ENCODE measurements at regions not wholly inside any gene's neighbourhood (a gene's known extent, or its start where the extent isn't known, plus 50 kb on each side); places are given as distances from the start of the nearest gene placed in this dataset.
A peak's percentile ranks its signal among the peaks of the same experiment; 100 is the strongest.

DNA sequence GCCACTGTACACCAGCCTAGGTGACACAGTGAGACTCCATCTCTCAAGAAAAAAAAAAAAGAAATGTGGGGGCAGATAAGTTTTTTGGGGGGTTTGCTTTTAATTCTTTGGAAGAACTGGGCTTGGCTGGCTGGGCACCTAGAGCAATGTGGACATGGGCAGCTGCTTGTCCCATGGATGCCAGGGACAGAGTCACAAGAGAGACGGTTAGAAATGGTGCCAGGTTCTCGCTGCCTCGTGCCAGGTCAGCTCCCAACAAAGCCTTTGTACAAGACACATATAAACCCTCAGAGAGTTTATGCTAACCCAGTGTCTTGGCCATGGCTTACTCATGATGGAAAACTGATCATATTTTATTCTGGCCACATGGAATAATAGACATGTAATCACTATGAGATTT, 76.2 kb upstream of the ESR1 start:
- H3K79me2 ChIP-seq (ENCODE audit: insufficient read depth, low read length) = no peaks in the 10 kb centered on the region
- no peak for TF ChIP-seq CTCF (IDR thresholded peaks at IDR 0.05; ENCODE audit: low read length)
- no peak for TF ChIP-seq EZH2 (IDR thresholded peaks at IDR 0.05; ENCODE audit: borderline replicate concordance, low read length)
- H3K9ac ChIP-seq (ENCODE audit: low read length) = no peak overlapping the region
- no peaks in the 10 kb centered on the region for H3K9me3 ChIP-seq (ENCODE audit: low read length)
- no peak overlapping the region for H3K4me2 ChIP-seq (ENCODE audit: low read length)
- no peaks in the 10 kb centered on the region for H4K20me1 ChIP-seq (ENCODE audit: insufficient read depth, low read length)
- no peak overlapping the region for H3K4me3 ChIP-seq (ENCODE audit: low read depth, low read length, poor library complexity, severe bottlenecking)
- no peak overlapping the region for H3K27ac ChIP-seq (ENCODE audit: low read depth, low read length, poor library complexity, severe bottlenecking)
- no peaks in the 10 kb centered on the region for H3F3A ChIP-seq (ENCODE audit: insufficient read depth, low read length)
- no peaks in the 10 kb centered on the region for H3K9me2 ChIP-seq (ENCODE audit: low read depth, low read length)
- H3K27me3 ChIP-seq (ENCODE audit: insufficient read depth, low read length) = no peaks in the 10 kb centered on the region
- H2AFZ ChIP-seq (ENCODE audit: low read length) = no peak overlapping the region
- no peaks in the 10 kb centered on the region for H3K36me3 ChIP-seq (ENCODE audit: insufficient read depth, low read length)
- no peaks in the 10 kb centered on the region for H3K4me1 ChIP-seq (ENCODE audit: insufficient read depth, low read length, severe bottlenecking)

DNA sequence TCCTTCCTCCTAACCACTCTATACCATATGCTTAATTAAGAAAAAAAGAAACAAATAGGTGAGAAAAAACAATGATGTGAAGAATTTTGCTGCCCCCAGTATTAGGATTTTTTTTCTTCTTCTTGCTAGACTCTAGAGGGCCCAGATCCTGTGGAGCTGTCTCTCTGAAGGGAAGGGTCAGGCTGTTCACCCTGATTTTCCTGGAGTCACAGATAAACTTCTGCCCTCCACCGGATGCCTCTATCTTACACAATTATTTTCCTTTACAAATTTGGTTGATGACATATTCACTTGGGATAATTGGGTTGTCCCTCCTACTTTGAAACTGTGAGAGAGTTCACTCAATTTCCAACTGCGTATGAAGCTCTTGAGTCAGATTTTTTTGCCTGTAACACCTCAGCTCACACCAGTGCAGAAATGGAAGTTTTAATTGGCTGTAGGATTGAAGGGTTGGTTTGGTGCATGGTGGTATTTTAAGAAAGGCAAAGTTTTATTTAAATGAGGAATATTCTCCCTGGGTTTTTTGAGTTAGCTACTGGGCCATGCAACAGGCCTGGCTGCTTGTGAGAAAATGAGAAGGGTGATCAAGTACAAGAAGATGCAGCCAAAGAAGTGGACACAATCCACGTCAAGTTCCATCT, 73.7 kb upstream of the ESR1 start:
- H3K27ac ChIP-seq (ENCODE audit: low read depth, low read length, poor library complexity, severe bottlenecking) = no peak overlapping the region
- no peak for TF ChIP-seq EZH2 (IDR thresholded peaks at IDR 0.05; ENCODE audit: borderline replicate concordance, low read length)
- H3K9me3 ChIP-seq (ENCODE audit: low read length) = no peaks in the 10 kb centered on the region
- H4K20me1 ChIP-seq (ENCODE audit: insufficient read depth, low read length) = no peaks in the 10 kb centered on the region
- no peaks in the 10 kb centered on the region for H3K27me3 ChIP-seq (ENCODE audit: insufficient read depth, low read length)
- H3K79me2 ChIP-seq (ENCODE audit: insufficient read depth, low read length) = no peaks in the 10 kb centered on the region
- no peaks in the 10 kb centered on the region for H3F3A ChIP-seq (ENCODE audit: insufficient read depth, low read length)
- H3K4me3 ChIP-seq (ENCODE audit: low read depth, low read length, poor library complexity, severe bottlenecking) = no peak overlapping the region
- H3K36me3 ChIP-seq (ENCODE audit: insufficient read depth, low read length) = no peaks in the 10 kb centered on the region
- H3K9me2 ChIP-seq (ENCODE audit: low read depth, low read length) = no peaks in the 10 kb centered on the region
- no peak overlapping the region for H2AFZ ChIP-seq (ENCODE audit: low read length)
- no peaks in the 10 kb centered on the region for H3K4me1 ChIP-seq (ENCODE audit: insufficient read depth, low read length, severe bottlenecking)
- H3K4me2 ChIP-seq (ENCODE audit: low read length) = no peak overlapping the region
- H3K9ac ChIP-seq (ENCODE audit: low read length) = no peak overlapping the region

GRCh38 chr6:151738267-151738666, 69.2 kb upstream of the ESR1 start:
- H3K79me2 ChIP-seq (ENCODE audit: insufficient read depth, low read length) = no peaks in the 10 kb centered on the region
- H3K9me2 ChIP-seq (ENCODE audit: low read depth, low read length) = no peaks in the 10 kb centered on the region
- no peak overlapping the region for H3K9ac ChIP-seq (ENCODE audit: low read length)
- no peaks in the 10 kb centered on the region for H3K36me3 ChIP-seq (ENCODE audit: insufficient read depth, low read length)
- no peaks in the 10 kb centered on the region for H3K27me3 ChIP-seq (ENCODE audit: insufficient read depth, low read length)
- no peak overlapping the region for H3K4me3 ChIP-seq (ENCODE audit: low read depth, low read length, poor library complexity, severe bottlenecking)
- H3F3A ChIP-seq (ENCODE audit: insufficient read depth, low read length) = no peaks in the 10 kb centered on the region
- no peaks in the 10 kb centered on the region for H3K9me3 ChIP-seq (ENCODE audit: low read length)
- no peak overlapping the region for H3K4me2 ChIP-seq (ENCODE audit: low read length)
- H3K27ac ChIP-seq (ENCODE audit: low read depth, low read length, poor library complexity, severe bottlenecking) = no peak overlapping the region
- no peak for TF ChIP-seq CTCF (IDR thresholded peaks at IDR 0.05; ENCODE audit: low read length)
- TF ChIP-seq EZH2 (IDR thresholded peaks at IDR 0.05; ENCODE audit: borderline replicate concordance, low read length) = no peak
- no peaks in the 10 kb centered on the region for H3K4me1 ChIP-seq (ENCODE audit: insufficient read depth, low read length, severe bottlenecking)
- no peak overlapping the region for H2AFZ ChIP-seq (ENCODE audit: low read length)
- H4K20me1 ChIP-seq (ENCODE audit: insufficient read depth, low read length) = no peaks in the 10 kb centered on the region

- no peaks in the 10 kb centered on the region for H3K4me1 ChIP-seq (ENCODE audit: insufficient read depth, low read length, severe bottlenecking)
- no peak overlapping the region for H3K27ac ChIP-seq (ENCODE audit: low read depth, low read length, poor library complexity, severe bottlenecking)
- TF ChIP-seq CTCF (IDR thresholded peaks at IDR 0.05; ENCODE audit: low read length) = peak; percentile 11; the same call in 1 of the 2 replicates
- TF ChIP-seq EZH2 (IDR thresholded peaks at IDR 0.05; ENCODE audit: borderline replicate concordance, low read length) = no peak
- no peaks in the 10 kb centered on the region for H3K9me3 ChIP-seq (ENCODE audit: low read length)
- no peaks in the 10 kb centered on the region for H4K20me1 ChIP-seq (ENCODE audit: insufficient read depth, low read length)
- H3K4me2 ChIP-seq (ENCODE audit: low read length) = no peak overlapping the region
- H3K27me3 ChIP-seq (ENCODE audit: insufficient read depth, low read length) = no peaks in the 10 kb centered on the region
- no peaks in the 10 kb centered on the region for H3K36me3 ChIP-seq (ENCODE audit: insufficient read depth, low read length)
- H3F3A ChIP-seq (ENCODE audit: insufficient read depth, low read length) = no peaks in the 10 kb centered on the region
- no peak overlapping the region for H2AFZ ChIP-seq (ENCODE audit: low read length)
- H3K4me3 ChIP-seq (ENCODE audit: low read depth, low read length, poor library complexity, severe bottlenecking) = no peak overlapping the region
- no peaks in the 10 kb centered on the region for H3K79me2 ChIP-seq (ENCODE audit: insufficient read depth, low read length)
- no peaks in the 10 kb centered on the region for H3K9me2 ChIP-seq (ENCODE audit: low read depth, low read length)
- no peak overlapping the region for H3K9ac ChIP-seq (ENCODE audit: low read length)
These were observed 68.5 kb upstream of the ESR1 start for GRCh38 chr6:151738960-151739359.

All from OCI-LY1 (cell line).